HCT116 (cell line): ENCODE measurements at regions not wholly inside any gene's neighbourhood (a gene's known extent, or its start where the extent isn't known, plus 50 kb on each side); places are given as distances from the start of the nearest gene placed in this dataset.

Source experiments
- ATAC-seq: fragments of 200-7000 bp; cut with Tn5 transposase; 2 replicates; pipeline ENCODE4 v1.9.1; 2020; ENCODE audit warnings: mild to moderate bottlenecking, moderate library complexity
- BruUV-seq: library from RNA; stranded (reverse); fragments of 400-500 nt; replicated peaks from 2 replicates; lab custom pipeline; 2021; lab: Mats Ljungman, UMichigan
- CTCF ChIA-PET: fragments of 300-600 bp; sonication (Branson Sonifier 250); formaldehyde crosslinking; loops from one replicate; lab custom pipeline; 2021; ENCODE audit warnings: antibody characterized with exemption; lab: Charles Lee
- POLR2A ChIA-PET: fragments of 300-600, 350-600 bp; sonication (Branson Sonifier 250); formaldehyde crosslinking; loops from one replicate; lab custom pipeline; 2021; ENCODE audit warnings: antibody characterized with exemption; lab: Charles Lee
- RAD21 ChIA-PET, 2 experiments: fragments of 300-600 bp; sonication (Branson Sonifier 250); formaldehyde crosslinking; loops; one replicate each; lab custom pipeline; 2023; ENCODE audit warnings: low total read pairs in 2 of 2; ENCODE audit not compliant: uncharacterized antibody in 2 of 2, unreplicated experiment in 2 of 2, low non-redundant PET in 1 of 2; lab: Charles Lee
- DNase-seq: peaks from one replicate; pipeline ENCODE4 v3.0.0-alpha.2; 2010; ENCODE audit warnings: low read depth, low spot score
- H2AFZ ChIP-seq: fragments of 200-600 bp; shearing (Covaris generic), sonication (generic); 2 replicates; pipeline ENCODE4 v1.6.1; 2017; ENCODE audit warnings: low read depth, mixed run types, mixed read lengths, antibody characterized with exemption, low read length; ENCODE audit not compliant: poor library complexity, severe bottlenecking
- H3K27ac ChIP-seq: 2 replicates; pipeline ENCODE4 v1.5.1; 2012; ENCODE audit warnings: low read depth, low read length
- H3K27me3 ChIP-seq: fragments of 200-600 bp; sonication (generic); 2 replicates; pipeline ENCODE4 v1.6.1; 2016; ENCODE audit warnings: mixed run types, low read length, mixed read lengths; ENCODE audit not compliant: insufficient read depth
- H3K36me3 ChIP-seq, 2 experiments: fragments of 200-500 bp in 1 of 2; fragments of 200-600 bp in 1 of 2; sonication (Bioruptor generic) in 1 of 2; sonication (generic) in 1 of 2; 2 replicates each; pipeline versions ENCODE4 v1.5.1 to v1.6.1; 2014 to 2016; ENCODE audit warnings: low read length in 2 of 2, inconsistent platforms in 1 of 2, mixed read lengths in 1 of 2, mixed run types in 1 of 2; ENCODE audit not compliant: insufficient read depth in 2 of 2, control insufficient read depth in 1 of 2
- H3K4me1 ChIP-seq, 2 experiments: fragments of 200-600 bp in 1 of 2; sonication (generic) in 1 of 2; 2 replicates each; pipeline versions ENCODE4 v1.5.1 to v1.6.1; 2012 to 2017; ENCODE audit warnings: low read length in 2 of 2, inconsistent platforms in 1 of 2, mild to moderate bottlenecking in 1 of 2, mixed read lengths in 1 of 2, mixed run types in 1 of 2, moderate library complexity in 1 of 2; ENCODE audit not compliant: insufficient read depth in 2 of 2, control insufficient read depth in 1 of 2
- H3K4me2 ChIP-seq: fragments of 200-600 bp; sonication (generic); 2 replicates; pipeline ENCODE4 v1.6.1; 2017; ENCODE audit warnings: mixed run types, low read length, mixed read lengths
- H3K4me3 ChIP-seq, 2 experiments: fragments of 200-600 bp in 1 of 2; sonication (generic) in 1 of 2; replicated peaks in 1 of 2; 2 replicates each; pipeline ENCODE4 v1.5.1; 2011 to 2016; ENCODE audit warnings: low read length in 2 of 2, control low read depth in 1 of 2, low read depth in 1 of 2, mild to moderate bottlenecking in 1 of 2, mixed read lengths in 1 of 2, mixed run types in 1 of 2
- H3K79me2 ChIP-seq: fragments of 200-600 bp; sonication (generic); 2 replicates; pipeline ENCODE4 v1.6.1; 2017; ENCODE audit warnings: mild to moderate bottlenecking, mixed run types, low read length, moderate library complexity, mixed read lengths; ENCODE audit not compliant: insufficient read depth
- H3K9ac ChIP-seq: fragments of 200-600 bp; sonication (generic); 2 replicates; pipeline ENCODE4 v1.6.1; 2016; ENCODE audit warnings: low read length, mixed read lengths
- H3K9me2 ChIP-seq: fragments of 200-600 bp; sonication (generic), shearing (Covaris generic); 2 replicates; pipeline ENCODE4 v1.6.1; 2017; ENCODE audit warnings: mixed run types, mild to moderate bottlenecking, moderate library complexity; ENCODE audit not compliant: insufficient read depth
- H3K9me3 ChIP-seq, 2 experiments: fragments of 200-500 bp in 1 of 2; fragments of 200-600 bp in 1 of 2; sonication (Bioruptor generic) in 1 of 2; sonication (generic) in 1 of 2; 2 replicates each; pipeline ENCODE4 v1.6.1; 2014 to 2017; ENCODE audit warnings: low read length in 2 of 2, mixed read lengths in 2 of 2, inconsistent platforms in 1 of 2, low read depth in 1 of 2, mild to moderate bottlenecking in 1 of 2, mixed run types in 1 of 2, moderate library complexity in 1 of 2; ENCODE audit not compliant: control insufficient read depth in 1 of 2, insufficient read depth in 1 of 2
- H4K20me1 ChIP-seq: fragments of 200-600 bp; sonication (generic), shearing (Covaris generic); 2 replicates; pipeline ENCODE4 v1.6.1; 2017; ENCODE audit warnings: mixed run types, mild to moderate bottlenecking, moderate library complexity; ENCODE audit not compliant: insufficient read depth
- CBX3 ChIP-seq: IDR thresholded peaks from 2 replicates; pipeline ENCODE4 v1.6.1; 2012; ENCODE audit warnings: low read depth
- RAD21 ChIP-seq: IDR thresholded peaks from 2 replicates; pipeline ENCODE4 v1.6.1; 2012; ENCODE audit warnings: low read depth, mild to moderate bottlenecking
- SP1 ChIP-seq: IDR thresholded peaks from 2 replicates; pipeline ENCODE4 v1.6.1; 2012; ENCODE audit warnings: low read depth
- intact Hi-C: fragments of 100-400 bp; cut with micrococcal nuclease; formaldehyde crosslinking; loops from 2 replicates; pipeline ENCODE4 v1.10.0; 2022
- TF ChIP-seq, protein P1 (sequence below): IDR thresholded peaks from 2 replicates; pipeline ENCODE4 v1.6.1; 2011; ENCODE audit warnings: mild to moderate bottlenecking, low read length, moderate library complexity; ENCODE audit not compliant: insufficient replicate concordance; ENCODE audit errors: extremely low read depth
- TF ChIP-seq, protein P2 (sequence below): IDR thresholded peaks from 2 replicates; pipeline ENCODE4 v1.6.1; 2012

DNA sequence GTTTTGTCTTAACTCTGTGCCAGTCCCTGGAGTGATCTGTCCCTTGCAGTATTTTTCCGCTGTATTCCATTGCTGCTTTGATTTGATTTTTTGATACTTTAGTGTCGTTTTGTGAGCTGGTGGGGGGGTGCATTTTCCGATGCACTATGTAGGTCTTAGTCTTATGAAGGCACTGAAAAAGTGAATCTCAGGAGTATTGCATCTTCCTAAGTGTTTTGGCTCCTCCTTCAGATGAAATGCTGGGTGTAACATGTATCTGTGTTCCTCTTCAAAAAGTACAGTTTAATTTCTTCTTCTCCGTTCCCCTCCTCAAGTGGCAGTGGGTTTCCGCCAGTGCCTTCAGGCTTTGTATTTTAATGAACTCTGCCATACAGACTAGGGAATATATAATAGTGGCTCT, 580.7 kb upstream of the GJE1 start:
- H3K9ac ChIP-seq = no peak overlapping the region
- H3K9me3 ChIP-seq = no peaks in the 10 kb centered on the region; a peak in 1 of 4 replicates
- ChIA-PET CTCF (no interaction called here), POLR2A (no interaction called here), RAD21 (no interaction called here)
- H3K9me2 ChIP-seq = no peaks in the 10 kb centered on the region; the same call in 1 of the 2 replicates
- intact Hi-C loops = no loop called here
- no peaks in the 10 kb centered on the region for H3K27me3 ChIP-seq
- no peaks in the 10 kb centered on the region for H4K20me1 ChIP-seq
- peak overlapping the region; percentile 63 for H3K4me2 ChIP-seq
- H3K4me3 ChIP-seq = no peak overlapping the region
- no peak for DNase-seq
- H3K27ac ChIP-seq = peak overlapping the region; percentile 4; the same call in 1 of the 2 replicates
- H3K36me3 ChIP-seq = no peaks in the 10 kb centered on the region; a peak in 1 of 4 replicates
- H3K79me2 ChIP-seq = no peaks in the 10 kb centered on the region
- TF ChIP-seq, protein P1, sequence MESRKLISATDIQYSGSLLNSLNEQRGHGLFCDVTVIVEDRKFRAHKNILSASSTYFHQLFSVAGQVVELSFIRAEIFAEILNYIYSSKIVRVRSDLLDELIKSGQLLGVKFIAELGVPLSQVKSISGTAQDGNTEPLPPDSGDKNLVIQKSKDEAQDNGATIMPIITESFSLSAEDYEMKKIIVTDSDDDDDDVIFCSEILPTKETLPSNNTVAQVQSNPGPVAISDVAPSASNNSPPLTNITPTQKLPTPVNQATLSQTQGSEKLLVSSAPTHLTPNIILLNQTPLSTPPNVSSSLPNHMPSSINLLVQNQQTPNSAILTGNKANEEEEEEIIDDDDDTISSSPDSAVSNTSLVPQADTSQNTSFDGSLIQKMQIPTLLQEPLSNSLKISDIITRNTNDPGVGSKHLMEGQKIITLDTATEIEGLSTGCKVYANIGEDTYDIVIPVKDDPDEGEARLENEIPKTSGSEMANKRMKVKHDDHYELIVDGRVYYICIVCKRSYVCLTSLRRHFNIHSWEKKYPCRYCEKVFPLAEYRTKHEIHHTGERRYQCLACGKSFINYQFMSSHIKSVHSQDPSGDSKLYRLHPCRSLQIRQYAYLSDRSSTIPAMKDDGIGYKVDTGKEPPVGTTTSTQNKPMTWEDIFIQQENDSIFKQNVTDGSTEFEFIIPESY = no peak
- 0 out of 2 replicates have a peak, but pooled peaks have one; percentile 7 for TF ChIP-seq RAD21
- TF ChIP-seq, all 23 proteins: peak for 1
- no TSS peak for BruUV-seq
- peak; percentile 9; the same call in 1 of the 2 replicates for ATAC-seq
- peak overlapping the region; percentile 77 for H2AFZ ChIP-seq
- H3K4me1 ChIP-seq = peaks cover 10 to 13% of the 10 kb centered on the region in 2 experiments; a peak in 3 of 4 replicates

DNA sequence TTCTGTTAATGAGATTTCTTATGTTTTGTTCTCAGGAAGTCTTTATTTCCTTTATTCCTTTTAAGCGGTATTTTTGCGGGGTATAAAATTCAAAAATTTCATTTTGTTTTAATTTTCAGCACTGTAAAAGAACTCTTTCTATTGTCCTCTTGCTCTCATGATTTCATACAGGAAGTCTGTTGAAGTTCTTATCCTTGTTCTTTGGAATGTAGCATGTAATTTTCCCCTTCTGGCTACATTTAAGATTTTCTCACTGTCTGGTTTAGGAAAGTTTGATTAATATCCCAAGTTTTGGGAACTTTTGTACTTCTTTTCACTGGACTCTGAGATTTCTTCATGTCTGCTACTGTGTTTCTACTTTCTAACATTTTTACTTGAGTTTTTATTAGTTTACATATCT, 581.4 kb upstream of the GJE1 start:
- peak overlapping the region; percentile 42 for H2AFZ ChIP-seq
- TF ChIP-seq, protein P2, sequence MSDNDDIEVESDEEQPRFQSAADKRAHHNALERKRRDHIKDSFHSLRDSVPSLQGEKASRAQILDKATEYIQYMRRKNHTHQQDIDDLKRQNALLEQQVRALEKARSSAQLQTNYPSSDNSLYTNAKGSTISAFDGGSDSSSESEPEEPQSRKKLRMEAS = no peak
- TF ChIP-seq SP1 (no peak), CBX3 (peak; percentile 60; the same call in 1 of the 2 replicates)
- TF ChIP-seq, all 23 proteins: peak for 1
- Histone ChIP-seq H3K9ac (no peak overlapping the region), H3K4me1 (peaks cover 10 to 13% of the 10 kb centered on the region in 2 experiments; a peak in 3 of 4 replicates), H3K79me2 (no peaks in the 10 kb centered on the region), H3K4me2 (no peak overlapping the region), H3K27ac (no peak overlapping the region), H3K4me3 (no peak overlapping the region), H3K27me3 (no peaks in the 10 kb centered on the region), H4K20me1 (no peaks in the 10 kb centered on the region), H3K36me3 (no peaks in the 10 kb centered on the region; a peak in 1 of 4 replicates), H3K9me2 (no peaks in the 10 kb centered on the region; the same call in 1 of the 2 replicates), H3K9me3 (no peaks in the 10 kb centered on the region; a peak in 1 of 4 replicates)
- ChIA-PET CTCF (no interaction called here), RAD21 (no interaction called here), POLR2A (no interaction called here)
- ATAC-seq = no peak
- intact Hi-C loops = no loop called here
- DNase-seq = no peak
- no TSS peak for BruUV-seq
